Hematopoietic multipotent progenitor cell treated with erythropoietin and hydrocortisone succinate and interleukin-3 and kit ligand, for 4 days (in vitro differentiated cells): ENCODE measurements at regions not wholly inside any gene's neighbourhood (a gene's known extent, or its start where the extent isn't known, plus 50 kb on each side); places are given as distances from the start of the nearest gene placed in this dataset.
A peak's percentile ranks its signal among the peaks of the same experiment; 100 is the strongest.
"Not testable (repeated sequence)": the region's sequence is repeated elsewhere in the genome, so short reads cannot be mapped to it uniquely, and the experiment has no call there.

ENCODE experiments used
- DNase-seq: peaks from one replicate; pipeline ENCODE4 v3.0.0-alpha.2; 2015

GRCh38 chr6:21935142-21935541 is 341.6 kb downstream of the SOX4 start:
- DNase-seq: no peak

- peak; percentile 66 for DNase-seq
These were observed 342.0 kb downstream of the SOX4 start for GRCh38 chr6:21935561-21936028.

DNA sequence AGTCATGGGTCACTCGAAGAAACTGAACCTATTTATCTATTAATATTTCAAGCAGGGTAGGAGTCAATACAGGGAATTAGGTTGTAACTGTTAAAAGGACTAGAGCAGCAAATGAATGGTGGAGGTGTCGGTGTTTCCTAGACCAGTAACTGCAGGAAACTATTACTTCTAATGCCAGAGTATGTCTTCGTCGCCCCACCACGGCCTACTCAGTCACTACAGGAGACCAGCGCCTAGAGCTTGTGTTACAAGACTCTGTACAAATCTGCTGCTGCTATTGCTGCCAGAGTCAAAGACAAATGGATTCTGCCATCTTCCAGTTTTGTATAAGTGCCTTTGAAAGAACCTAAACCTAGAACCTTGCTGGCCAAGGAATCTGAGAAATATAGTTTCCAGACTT is 343.9 kb downstream of the SOX4 start:
- DNase-seq: no peak

GRCh38 chr6:21939066-21939465 is 345.5 kb downstream of the SOX4 start:
- DNase-seq: not testable (repeated sequence)

- no peak for DNase-seq
These were observed 348.4 kb downstream of the SOX4 start for GRCh38 chr6:21941926-21942325.

DNA sequence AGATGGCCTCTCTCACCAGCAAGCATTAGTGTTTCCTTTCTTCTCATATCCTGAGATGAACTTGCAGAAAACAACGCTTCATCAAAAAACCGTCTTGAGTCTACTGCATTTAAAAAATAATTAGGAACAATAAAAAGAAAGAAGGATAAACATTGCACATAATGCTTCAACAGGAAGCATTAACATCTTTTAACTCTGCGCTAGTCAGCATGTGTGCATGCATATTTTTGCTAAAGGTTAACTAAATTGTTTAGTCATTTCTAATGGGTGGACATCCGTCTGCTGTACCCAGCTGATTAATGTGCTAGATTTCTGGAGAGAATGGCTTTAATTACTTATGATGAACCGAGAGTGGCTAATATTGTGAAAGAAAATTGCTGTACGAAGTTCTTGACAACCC is 349.3 kb downstream of the SOX4 start:
- no peak for DNase-seq

DNA sequence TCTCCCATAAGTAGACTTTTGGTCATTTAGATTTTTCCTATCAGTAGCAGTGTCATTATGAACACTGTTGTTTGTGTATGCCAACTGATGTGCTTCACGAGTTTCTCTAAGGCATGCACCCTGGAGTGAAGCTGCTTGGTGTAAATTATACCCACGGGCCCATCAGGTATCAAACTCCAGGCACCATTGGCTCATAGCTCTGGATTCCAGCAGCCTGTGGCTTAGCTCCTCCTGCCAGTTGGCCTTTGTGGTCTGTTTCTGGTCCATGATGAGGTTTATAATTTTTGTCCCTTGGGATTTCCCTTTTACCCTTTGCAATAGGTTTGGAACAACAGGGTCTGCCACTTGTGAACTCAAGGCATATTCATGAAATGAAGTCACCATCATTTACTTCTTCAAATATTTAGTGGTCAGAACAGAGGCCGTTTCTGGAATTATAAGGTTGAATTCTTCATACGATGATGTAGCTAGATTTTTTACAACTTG is 350.5 kb downstream of the PRL start:
- DNase-seq: no peak

GRCh38 chr6:21947227-21947626 is 349.6 kb downstream of the PRL start:
- not testable (repeated sequence) for DNase-seq

- no peak for DNase-seq
These were observed 349.0 kb downstream of the PRL start for GRCh38 chr6:21947731-21948386.

GRCh38 chr6:21949211-21949801 is 347.5 kb downstream of the PRL start:
- no peak for DNase-seq

DNA sequence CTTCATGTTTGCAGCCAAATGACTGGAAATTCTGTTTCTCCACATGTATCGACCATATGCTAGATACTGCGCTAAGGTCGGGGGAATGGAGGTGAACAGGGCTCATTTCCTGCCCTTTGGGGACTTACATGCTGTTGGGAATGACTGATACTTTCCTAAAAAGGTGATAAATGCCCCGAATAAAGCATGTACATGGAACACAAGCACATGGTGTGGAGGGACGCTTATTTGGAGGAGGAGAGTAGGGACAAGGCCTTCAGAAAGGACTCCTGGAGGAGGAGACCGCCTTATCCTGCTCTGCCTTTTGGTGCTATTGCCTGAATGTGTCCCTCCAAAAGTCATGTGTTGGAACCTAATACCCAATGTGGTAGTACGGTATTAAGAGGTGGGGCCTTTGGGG is 344.5 kb downstream of the PRL start:
- DNase-seq: no peak

DNA sequence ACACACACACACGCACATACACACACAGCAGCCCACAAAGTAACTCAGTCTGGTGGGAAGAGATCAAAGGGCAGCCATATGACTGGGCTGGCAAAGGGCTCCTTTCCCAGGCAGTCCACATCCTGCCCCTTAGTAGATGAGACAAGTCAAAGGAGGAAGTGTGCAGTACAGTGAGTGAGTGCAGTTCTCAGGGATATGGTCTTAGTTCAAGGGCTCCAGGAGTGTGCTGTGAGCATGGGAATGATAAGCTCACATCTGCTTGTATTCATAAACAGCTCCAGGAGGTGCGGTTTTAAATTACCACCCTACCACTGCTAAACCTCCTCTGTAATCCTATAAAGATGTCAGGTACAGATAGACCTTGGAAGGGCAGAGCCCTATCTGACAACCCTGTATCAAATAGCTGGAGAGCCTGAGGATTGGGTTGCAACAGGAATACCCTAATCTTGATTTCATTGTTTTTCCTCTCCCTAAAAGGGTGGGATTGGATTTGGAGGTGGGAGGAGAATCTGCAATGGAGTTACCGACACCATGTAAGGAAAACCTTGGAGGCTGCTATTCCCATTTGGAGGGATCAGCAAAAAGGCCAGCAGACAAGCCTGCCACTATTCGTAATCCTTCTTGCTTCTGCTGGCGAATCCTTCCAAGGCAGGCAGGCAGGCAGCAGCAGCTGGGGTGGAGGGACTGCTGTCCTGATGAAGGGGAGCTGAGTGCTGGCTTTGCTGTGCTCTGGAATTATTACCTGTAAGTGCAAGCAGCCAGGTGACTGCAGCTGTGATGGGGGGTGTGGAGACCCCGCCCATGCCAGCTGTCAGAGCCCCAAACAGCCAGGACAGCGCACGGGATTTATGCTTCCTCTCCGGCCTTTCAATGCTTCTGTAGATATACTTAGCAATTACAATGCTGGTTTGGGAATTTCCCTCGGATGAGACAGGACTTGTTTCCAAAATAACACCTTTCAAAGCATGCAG is 342.7 kb downstream of the PRL start:
- DNase-seq: peak; percentile 54

DNA sequence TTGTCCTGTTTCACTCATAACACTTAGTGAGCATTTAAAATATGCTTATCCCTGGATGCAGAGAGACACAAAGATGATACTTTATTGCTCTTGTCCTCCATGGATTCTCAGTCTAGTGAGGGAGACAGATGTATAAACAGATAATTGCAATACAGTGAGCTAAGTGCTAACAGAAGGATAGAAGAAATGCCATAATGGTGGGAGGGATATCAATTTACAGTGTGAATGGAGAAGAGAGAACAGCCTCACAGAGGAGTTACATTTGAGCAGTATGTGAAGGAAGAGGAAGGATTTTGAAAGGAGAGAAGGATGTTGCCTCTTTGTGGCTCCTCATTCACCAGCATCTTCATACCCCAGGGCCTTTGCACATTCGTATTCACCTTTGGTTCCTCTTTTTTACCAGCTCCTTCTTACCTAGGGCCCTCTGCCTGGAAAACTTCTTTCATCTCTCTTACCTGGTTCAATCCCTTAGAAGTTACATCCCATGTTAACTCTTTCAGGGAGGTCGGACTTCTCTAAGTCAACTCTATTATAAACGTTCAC is 341.7 kb downstream of the PRL start:
- DNase-seq: no peak

DNA sequence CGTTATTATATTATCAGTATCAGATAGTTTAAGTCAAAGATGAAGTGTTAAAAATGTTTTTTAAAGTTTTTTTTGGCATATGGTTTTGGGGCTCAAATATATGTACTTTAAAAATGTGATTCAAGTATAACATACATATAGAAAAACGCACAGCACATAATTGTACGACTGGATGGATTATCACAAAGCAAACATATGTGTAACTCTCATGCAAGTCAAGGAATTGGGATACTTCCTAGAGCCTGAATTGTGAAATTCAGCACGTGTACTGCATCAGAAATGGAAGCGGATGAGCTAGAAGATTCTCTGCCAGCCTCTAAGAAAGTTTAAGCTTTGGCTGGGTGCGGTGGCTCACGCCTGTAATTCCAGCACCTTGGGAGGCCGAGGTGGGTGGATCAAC is 340.9 kb downstream of the PRL start:
- DNase-seq: no peak

GRCh38 chr6:21958428-21958827 is 338.4 kb downstream of the PRL start:
- no peak for DNase-seq

- peak; percentile 35 for DNase-seq
These were observed 335.6 kb downstream of the PRL start for GRCh38 chr6:21961226-21961625.

- DNase-seq: no peak
These were observed 331.8 kb downstream of the PRL start for GRCh38 chr6:21965016-21965415.

DNA sequence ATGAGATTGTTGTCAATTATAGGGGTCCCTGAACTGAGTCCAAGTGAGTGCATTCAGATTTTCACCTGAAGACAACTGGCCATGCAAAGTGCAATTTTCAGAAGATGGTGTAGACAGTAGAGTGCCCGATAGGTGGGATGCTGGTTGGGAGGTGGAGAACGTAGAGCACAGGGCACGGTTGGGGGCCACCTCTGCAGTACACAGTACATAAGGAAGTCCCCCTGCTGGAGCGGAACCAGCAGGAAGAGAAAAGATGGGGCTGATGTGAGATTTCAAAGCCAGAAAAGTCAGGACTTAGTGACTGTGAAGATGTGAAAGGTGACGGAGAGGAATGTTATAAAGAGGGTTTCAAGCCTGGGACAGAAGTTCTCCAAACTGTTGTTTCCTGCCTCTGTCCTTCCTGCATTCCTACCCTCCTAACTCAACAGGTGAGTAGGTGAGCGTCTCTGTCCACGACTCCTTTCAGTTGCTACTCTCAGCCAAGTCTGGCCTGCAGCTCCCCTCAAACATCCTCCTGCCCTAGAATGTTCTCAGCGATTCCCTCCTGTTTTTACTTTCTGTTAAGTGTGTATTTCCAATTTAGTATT is 330.8 kb downstream of the PRL start:
- no peak for DNase-seq

- no peak for DNase-seq
These were observed 329.5 kb downstream of the PRL start for GRCh38 chr6:21967056-21967974.

GRCh38 chr6:21968411-21968810 is 328.4 kb downstream of the PRL start:
- DNase-seq: no peak

GRCh38 chr6:21969192-21969591 is 327.6 kb downstream of the PRL start:
- DNase-seq: no peak
